T1000 (cell line): ENCODE measurements at regions not wholly inside any gene's neighbourhood (a gene's known extent, or its start where the extent isn't known, plus 50 kb on each side); places are given as distances from the start of the nearest gene placed in this dataset.

Source experiments
- DNase-seq: peaks from one replicate; lab custom pipeline; 2025; ENCODE audit warnings: mixed read lengths; lab: John Stamatoyannopoulos, UW

- DNase-seq, result no peak
These were observed 177.8 kb upstream of the NTM start for GRCh38 chr11:131192628-131193027.

GRCh38 chr11:131193031-131193501 is 177.3 kb upstream of the NTM start:
- DNase-seq, result no peak

GRCh38 chr11:131194726-131195125 is 175.7 kb upstream of the NTM start:
- DNase-seq, result no peak

- no peak for DNase-seq
These were observed 174.5 kb upstream of the NTM start for GRCh38 chr11:131195661-131196517.

- no peak for DNase-seq
These were observed 172.0 kb upstream of the NTM start for GRCh38 chr11:131198161-131199014.

GRCh38 chr11:131199015-131199280 is 171.5 kb upstream of the NTM start:
- DNase-seq, result no peak

GRCh38 chr11:131201674-131202073 is 168.7 kb upstream of the NTM start:
- no peak for DNase-seq

- DNase-seq, result no peak
These were observed 167.4 kb upstream of the NTM start for GRCh38 chr11:131203040-131203439.

GRCh38 chr11:131204282-131204681 is 166.1 kb upstream of the NTM start:
- no peak for DNase-seq

- DNase-seq, result no peak
These were observed 165.5 kb upstream of the NTM start for GRCh38 chr11:131204765-131205380.

- DNase-seq, result no peak
These were observed 163.7 kb upstream of the NTM start for GRCh38 chr11:131206671-131207070.

- DNase-seq, result no peak
These were observed 162.5 kb upstream of the NTM start for GRCh38 chr11:131207901-131208300.

GRCh38 chr11:131217313-131218310 is 152.8 kb upstream of the NTM start:
- no peak for DNase-seq

GRCh38 chr11:131218542-131218941 is 151.9 kb upstream of the NTM start:
- no peak for DNase-seq

GRCh38 chr11:131219646-131220045 is 150.8 kb upstream of the NTM start:
- no peak for DNase-seq

- DNase-seq, result no peak
These were observed 147.0 kb upstream of the NTM start for GRCh38 chr11:131223198-131223991.

- no peak for DNase-seq
These were observed 142.0 kb upstream of the NTM start for GRCh38 chr11:131228378-131228777.

GRCh38 chr11:131229221-131229620 is 141.2 kb upstream of the NTM start:
- DNase-seq, result no peak

- DNase-seq, result no peak
These were observed 139.0 kb upstream of the NTM start for GRCh38 chr11:131231317-131231940.

- DNase-seq, result no peak
These were observed 138.2 kb upstream of the NTM start for GRCh38 chr11:131232261-131232660.
